Activated T-helper 1 cell treated with anti-CD3 and anti-CD28 coated beads, Interleukin-2, amount 50 U/mL, for 16 hours (primary cell): ENCODE measurements at regions not wholly inside any gene's neighbourhood (a gene's known extent, or its start where the extent isn't known, plus 50 kb on each side); places are given as distances from the start of the nearest gene placed in this dataset.
"Not testable (repeated sequence)": the region's sequence is repeated elsewhere in the genome, so short reads cannot be mapped to it uniquely, and the experiment has no call there.

Experiments used
- DNase-seq, 2 donors: peaks; one replicate each; pipeline ENCODE4 v3.0.0-alpha.2; 2020; ENCODE audit warnings: low read depth in 1 of 2, low spot score in 1 of 2

DNA sequence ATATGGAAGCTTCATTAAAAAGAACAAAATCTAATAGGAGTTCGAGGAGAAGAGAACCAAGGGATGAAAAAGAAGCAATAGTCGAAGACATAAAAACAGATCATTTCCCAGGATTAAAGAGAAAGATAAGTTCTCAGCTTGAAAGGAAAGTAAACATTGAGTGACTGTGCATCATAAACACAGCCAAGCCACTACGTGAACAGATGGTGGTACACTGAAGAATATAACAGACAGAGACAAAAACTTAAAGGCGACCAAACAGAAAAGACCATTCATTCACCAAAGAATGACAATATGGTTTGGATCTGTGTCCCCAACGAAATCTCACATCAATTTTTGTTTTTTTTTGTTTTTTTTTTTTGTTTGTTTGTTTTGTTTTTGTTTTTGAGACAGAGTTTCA is 210.8 kb upstream of the LINGO1 start:
- DNase-seq = no peak

DNA sequence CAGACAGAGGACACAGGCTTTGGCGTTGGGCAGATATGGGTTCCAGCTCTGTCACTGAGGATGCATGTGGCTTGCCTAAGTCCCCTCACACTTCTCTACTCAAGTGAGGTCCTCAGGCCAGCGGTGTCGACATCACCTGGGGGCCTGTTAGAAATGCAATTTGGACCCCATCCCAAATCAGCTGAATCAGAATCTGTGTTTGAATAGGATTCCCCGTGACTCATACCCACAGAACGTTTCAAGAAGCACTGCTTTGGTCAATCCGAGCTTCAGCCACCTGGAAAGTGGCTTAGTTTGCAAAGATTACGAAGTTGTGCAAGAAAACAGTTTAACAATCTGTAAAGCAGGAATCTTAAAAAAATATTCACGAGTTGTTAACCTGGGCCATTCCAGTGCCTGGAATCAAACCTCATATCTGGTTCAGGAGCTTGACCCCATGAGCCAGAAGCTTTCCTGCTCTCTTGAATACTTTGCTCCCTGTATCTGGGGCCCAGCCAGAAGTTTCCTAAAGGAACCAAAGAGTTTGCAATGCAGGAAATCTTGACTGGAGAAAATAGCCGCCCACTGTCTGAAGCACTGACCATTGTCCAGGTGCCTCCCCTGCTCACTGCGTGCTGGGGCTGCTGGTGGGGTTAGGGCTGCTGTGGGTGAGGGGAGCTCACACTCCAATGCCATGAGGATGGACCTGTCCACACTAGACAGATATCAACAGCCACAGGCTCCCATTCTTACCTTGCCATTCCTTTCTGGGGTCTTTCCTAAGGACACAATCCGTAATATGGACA is 208.5 kb upstream of the LINGO1 start:
- DNase-seq = no peak

DNA sequence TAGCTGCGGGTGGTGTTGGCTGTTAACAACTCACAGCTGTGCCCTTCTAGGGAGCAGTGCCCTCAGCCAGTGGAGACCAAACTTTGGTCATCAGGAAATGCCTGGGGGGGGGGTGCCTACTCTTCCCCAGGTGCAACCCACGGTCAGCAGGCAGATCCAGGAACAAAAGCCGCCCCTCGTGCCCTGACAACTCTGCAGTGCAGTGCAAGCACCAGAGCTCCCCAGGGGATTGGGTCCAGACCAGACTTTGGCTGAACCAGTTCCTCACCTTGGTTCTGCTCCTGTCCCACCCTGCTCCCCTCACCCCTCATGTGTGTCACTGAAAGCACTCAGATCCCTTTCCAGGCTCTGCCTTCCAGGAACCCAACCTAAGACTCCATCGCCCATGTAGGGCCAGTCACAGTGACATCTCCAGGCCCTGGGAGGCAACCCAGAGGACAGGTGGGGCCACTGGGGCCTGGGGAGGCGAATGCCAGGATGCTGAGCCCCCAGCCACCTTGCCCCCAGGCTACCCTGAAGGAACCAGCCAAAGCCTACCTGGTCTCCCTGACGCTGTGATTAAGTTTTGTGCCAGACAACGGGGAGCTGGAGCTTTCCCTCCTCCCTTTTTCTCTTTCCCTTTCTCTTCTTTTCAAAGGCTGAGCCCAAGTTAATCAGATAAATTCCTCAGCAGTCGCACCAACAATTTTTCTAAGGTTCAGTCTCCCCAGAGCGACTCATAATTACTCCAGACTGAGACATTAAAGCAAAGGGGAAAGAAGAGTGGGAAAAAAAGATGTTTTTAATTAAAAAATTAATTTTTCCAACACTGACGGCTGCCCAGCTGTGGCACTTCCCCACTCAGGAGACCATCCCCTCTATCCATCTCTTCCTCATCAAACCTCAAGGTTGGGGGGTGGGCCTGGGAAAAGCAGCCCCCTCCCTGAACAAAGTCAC is 207.5 kb upstream of the LINGO1 start:
- DNase-seq = no peak

- DNase-seq = no peak
Measured at GRCh38 chr15:77839456-77839855, 206.7 kb upstream of the LINGO1 start.

GRCh38 chr15:77838595-77838994 is 205.9 kb upstream of the LINGO1 start:
- DNase-seq = no peak

- DNase-seq = no peak
Measured at GRCh38 chr15:77838061-77838460, 205.3 kb upstream of the LINGO1 start.

DNA sequence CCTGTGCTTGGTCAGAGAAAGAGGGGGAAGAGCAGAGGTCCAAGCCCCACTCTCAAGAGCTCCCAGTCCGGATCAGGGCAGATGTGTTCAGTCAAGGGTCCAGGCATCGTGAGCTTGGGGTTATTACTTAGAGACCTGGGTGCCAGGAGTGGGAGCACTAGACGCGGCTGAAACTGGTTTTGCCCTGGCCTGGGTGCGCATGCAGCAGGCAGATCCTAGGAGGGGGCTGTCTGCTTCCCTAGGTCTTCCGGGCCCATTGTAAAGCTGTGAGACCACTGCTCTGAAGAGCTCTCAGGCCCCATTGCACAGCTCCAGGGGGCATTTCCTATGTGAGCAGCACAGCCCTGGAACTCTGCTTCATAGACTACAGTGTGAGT is 204.9 kb upstream of the LINGO1 start:
- no peak for DNase-seq

- no peak for DNase-seq
Measured at GRCh38 chr15:77836906-77837648, 204.4 kb upstream of the LINGO1 start.

DNA sequence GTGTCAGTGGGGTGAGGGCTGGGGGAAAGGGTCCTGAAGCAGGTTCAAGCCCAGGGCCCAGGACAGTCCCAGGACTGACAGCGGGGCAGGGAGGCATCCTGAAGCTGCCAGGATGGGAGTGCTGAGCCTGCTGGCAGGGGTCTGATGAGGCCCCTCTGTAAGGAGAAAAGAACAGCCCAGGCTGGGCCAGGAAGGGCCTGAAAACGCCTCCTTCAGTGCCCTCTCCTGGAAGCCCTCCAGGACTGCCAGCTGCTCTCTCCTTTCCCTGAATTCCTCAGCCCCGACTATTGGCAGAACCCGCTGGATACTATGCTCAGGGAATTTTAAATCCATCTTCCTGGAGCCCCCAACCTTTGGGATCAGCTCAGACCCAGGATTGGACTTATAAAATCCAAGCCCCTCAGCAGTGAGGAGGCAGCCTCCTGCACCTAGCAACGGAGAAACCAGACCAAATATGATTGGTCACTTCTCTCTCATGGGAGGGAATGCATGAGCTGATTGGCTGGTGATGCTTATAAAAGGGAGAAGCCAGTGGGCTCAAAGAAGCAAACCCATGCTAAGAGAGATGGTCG is 203.5 kb upstream of the LINGO1 start:
- no peak for DNase-seq

DNA sequence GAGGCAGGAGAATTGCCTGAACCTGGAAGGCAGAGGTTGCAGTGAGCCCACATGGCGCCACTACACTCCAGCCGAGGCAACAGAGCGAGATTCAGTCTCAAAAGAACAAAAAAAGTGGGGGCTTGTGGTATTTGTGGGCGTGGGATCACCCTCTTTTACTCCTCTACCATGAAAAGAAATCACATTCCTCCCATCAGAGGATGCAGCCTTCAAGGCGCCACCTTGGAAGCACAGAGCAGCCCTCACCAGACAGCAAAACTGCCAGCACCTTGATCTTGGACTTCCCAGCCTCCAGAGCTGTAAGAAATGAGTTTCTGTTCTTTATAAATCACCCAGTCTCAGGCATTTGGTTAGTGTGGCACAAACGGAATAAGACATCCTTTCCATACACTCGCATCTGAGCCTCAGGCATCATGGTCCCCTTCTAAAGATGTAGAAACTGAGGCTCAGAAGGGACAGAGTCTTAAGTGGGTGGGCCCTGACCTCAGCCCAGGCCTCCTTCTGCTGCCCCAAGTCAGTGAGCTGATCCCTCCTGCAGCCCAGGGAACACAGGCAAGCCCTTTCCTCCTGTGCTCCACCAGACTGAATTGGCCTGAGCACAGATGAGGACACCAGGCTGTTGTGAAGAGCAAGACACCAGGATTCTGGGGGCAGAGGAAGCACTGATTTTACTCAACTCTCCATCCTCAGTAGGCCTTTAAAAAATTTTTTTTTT is 201.7 kb upstream of the LINGO1 start:
- no peak for DNase-seq

DNA sequence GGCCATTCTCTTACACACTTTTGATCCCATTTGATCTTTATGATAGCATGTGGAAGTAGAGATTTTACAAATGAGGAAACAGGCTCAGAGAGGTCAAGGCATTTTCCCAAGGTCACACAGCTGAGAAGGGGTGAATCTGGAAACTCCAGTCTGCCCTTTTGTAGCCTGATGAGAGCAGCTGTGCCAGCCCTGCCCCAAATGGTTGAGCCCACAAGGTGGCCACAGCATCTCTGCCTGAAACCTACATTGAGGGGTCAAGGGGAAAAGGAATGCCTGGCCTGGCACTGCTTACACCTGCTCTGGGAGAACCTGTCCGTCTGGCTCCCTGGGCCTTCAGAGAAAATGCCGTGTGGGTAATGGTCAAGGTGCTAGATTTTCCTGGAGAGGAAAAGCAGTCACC is 200.2 kb upstream of the LINGO1 start:
- no peak for DNase-seq

GRCh38 chr15:77831986-77832385 is 199.3 kb upstream of the LINGO1 start:
- DNase-seq = no peak

- no peak for DNase-seq
Measured at GRCh38 chr15:77830051-77830468, 197.3 kb upstream of the LINGO1 start.

GRCh38 chr15:77829331-77829730 is 196.6 kb upstream of the LINGO1 start:
- DNase-seq = not testable (repeated sequence)

- no peak for DNase-seq
Measured at GRCh38 chr15:77827860-77828259, 195.1 kb upstream of the LINGO1 start.

DNA sequence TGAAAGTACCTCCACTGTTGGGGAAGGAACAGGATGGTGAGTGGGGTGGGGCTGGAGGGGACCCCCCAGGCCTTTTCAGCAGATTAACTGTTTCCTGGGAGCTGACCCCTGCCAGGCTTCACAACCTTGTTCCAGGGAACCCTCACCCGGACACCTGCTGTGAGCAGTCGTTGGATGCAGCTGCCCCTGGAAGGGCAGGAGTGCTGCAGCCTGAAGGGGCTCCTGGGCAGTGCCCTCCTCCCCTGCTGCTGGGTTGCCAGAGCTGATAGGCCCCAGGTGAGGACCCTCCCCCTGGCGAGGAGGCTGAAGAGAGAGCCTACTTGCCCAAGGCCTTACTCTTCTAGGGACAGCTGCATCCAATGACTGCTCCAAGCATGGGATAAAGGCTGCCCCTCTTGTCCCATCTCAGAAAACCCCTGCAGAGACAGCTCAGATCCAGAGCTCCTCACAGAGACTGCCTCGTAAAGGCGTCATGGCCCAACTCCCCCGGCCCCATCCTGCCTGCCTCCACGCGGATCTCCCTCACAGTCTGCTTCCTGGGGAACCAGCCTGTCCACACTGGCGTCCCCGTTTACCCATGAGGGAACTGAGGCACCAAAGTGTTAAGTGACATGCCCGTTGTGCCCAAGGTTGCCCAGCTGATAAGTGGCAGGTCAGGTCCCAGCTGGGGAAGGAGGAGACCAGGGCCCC is 193.4 kb upstream of the LINGO1 start:
- DNase-seq = no peak

DNA sequence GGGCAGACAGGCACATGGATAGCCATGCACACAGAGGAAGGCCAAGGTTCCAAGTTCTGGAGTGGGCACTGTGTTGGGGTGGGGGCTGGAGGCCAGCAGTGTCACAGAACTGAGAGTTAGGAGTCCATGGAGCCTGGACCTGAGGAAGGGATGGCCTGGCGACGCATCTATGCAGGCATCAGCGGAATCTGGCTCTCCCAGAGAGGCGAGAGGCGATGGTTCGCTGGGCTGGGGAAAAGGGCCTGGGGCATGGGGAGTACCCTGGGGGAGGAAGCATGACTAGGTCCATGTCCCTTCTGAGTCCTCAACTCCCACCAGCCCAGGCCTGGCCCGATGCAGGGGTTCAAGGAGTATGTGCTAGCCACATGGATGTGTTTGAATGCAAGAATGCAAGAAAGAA is 192.8 kb upstream of the LINGO1 start:
- DNase-seq = no peak

DNA sequence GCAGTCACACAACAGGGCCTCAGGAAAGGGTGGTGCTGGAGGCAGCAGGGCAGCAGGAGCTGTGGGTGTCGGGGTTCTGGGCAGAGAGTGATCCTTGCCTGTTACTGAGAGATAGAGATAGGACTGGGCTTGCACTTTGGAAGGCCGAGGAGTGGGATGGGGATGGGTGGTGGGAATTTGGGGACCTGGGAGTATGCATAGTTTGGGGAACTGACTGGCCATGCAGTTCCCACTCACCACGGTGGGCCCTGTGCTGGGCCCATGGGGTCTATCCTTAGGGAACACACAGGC is 192.5 kb upstream of the LINGO1 start:
- DNase-seq = no peak

DNA sequence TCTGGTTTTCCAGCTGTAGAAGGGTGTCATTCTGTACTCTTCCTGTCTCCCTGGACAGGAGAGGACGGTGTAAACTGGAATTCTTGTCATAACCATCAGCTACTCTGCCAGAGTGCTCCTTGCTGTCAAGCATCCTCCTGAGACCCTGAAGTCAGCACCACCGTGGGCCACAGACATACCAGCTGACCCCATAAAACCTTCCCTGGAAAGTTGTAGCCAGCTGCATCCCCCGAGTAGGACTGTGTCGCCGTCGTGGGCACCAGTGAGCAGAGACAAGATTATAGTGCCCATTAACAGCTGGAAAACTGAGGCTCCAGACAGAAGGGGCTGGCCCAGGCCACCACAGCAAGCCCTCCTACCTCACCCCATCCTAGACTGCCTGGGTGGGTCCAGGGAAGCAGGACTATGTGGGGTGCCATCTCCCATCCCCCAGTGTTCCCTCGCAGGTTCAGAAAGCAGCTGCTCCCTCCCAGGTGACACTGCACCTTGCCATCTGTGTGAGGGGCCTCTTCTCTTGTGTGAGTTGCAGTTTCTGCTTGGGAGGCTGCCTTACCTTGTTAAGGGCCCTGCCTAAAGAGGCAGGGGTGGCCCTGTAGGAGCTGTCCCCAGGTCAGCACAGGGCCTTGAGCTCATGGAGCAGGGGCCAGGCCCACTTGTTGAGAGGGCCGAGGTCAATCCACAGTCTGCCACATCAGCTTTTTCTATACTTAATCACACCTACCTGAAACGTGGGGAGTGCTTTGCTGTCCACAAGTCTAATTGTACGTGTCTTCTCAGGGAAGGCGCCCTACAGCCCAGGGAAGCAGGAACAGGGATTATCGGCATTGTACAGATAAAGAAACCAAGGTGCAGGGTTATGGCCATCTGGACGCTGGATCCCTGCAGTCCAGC is 191.9 kb upstream of the LINGO1 start:
- DNase-seq = no peak
